ENCODE measurements at regions not wholly inside any gene's neighbourhood (a gene's known extent, or its start where the extent isn't known, plus 50 kb on each side); places are given as distances from the start of the nearest gene placed in this dataset.
"Not testable (repeated sequence)": the region's sequence is repeated elsewhere in the genome, so short reads cannot be mapped to it uniquely, and the experiment has no call there.

GRCh38 chrX:39063037-39063436 is 261.8 kb downstream of the MID1IP1 start:
- H3K27ac ChIP-seq, result peak overlapping the region; percentile 68
- TF ChIP-seq CTCF (conservative IDR thresholded peaks at IDR 0.05), result no peak

- no peak for TF ChIP-seq CTCF (conservative IDR thresholded peaks at IDR 0.05)
- peak overlapping the region; percentile 68 for H3K27ac ChIP-seq
Measured at GRCh38 chrX:39063702-39064101, 262.4 kb downstream of the MID1IP1 start.

- no peak overlapping the region for H3K27ac ChIP-seq
- no peak for TF ChIP-seq CTCF (conservative IDR thresholded peaks at IDR 0.05)
Measured at GRCh38 chrX:39065051-39065871, 264.0 kb downstream of the MID1IP1 start.

- no peak for TF ChIP-seq CTCF (conservative IDR thresholded peaks at IDR 0.05)
- H3K27ac ChIP-seq, result no peak overlapping the region
Measured at GRCh38 chrX:39067866-39068265, 266.6 kb downstream of the MID1IP1 start.

GRCh38 chrX:39068634-39069033 is 267.4 kb downstream of the MID1IP1 start:
- not testable (repeated sequence) for H3K27ac ChIP-seq

GRCh38 chrX:39070009-39070408 is 268.8 kb downstream of the MID1IP1 start:
- TF ChIP-seq CTCF (conservative IDR thresholded peaks at IDR 0.05), result no peak
- no peak overlapping the region for H3K27ac ChIP-seq

GRCh38 chrX:39073131-39073530 is 271.9 kb downstream of the MID1IP1 start:
- H3K27ac ChIP-seq, result no peak overlapping the region
- TF ChIP-seq CTCF (conservative IDR thresholded peaks at IDR 0.05), result no peak

- no peak overlapping the region for H3K27ac ChIP-seq
- no peak for TF ChIP-seq CTCF (conservative IDR thresholded peaks at IDR 0.05)
Measured at GRCh38 chrX:39096599-39096998, 295.3 kb downstream of the MID1IP1 start.

Data from VCaP (cell line).